HG03280 (cell line): ENCODE measurements at regions not wholly inside any gene's neighbourhood (a gene's known extent, or its start where the extent isn't known, plus 50 kb on each side); places are given as distances from the start of the nearest gene placed in this dataset.

Experiments used
- ATAC-seq: cut with Tn5 transposase; IDR thresholded peaks from one replicate; pipeline ENCODE4 v1.9.1; 2021; ENCODE audit warnings: mild to moderate bottlenecking, moderate library complexity; ENCODE audit not compliant: unreplicated experiment

DNA sequence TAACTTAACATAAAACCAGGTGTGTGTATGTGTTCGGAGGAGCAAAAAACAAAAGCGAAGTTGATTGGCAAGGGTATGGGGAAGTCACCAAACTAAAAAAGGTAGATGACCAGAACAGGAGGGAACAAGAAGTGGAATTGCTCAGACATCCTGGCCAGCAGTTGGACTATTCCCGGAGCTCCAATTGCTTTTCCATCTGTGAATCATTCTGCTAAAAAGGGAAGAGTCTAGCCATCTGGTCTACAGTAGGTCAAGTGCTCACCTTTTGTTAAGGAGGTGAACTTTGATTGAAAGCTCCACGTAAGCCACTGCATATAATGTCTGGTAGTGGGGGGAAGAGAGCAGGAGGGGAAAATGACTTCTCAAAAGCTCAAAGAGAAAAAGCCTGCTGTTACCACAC is 50.0 kb upstream of the BET1 start:
- no peak for ATAC-seq

DNA sequence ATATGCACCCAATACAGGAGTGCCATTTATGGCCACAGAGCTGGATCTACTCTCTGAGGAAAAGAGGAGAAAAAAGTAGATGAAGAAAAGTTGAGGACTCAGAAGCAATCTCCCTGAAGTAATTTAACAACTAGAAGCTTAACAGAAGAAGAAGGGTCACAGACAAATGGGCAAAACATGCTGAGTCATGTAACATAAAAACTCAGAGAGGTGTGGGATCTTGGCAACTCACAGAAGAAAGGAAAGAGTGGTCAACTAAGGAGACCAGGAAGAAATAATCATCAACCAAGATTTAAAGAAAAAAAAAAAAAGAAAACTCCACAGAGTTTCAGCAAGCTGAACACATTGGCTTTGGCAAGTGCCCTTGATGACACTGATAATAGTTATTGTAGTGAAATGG is 51.8 kb upstream of the BET1 start:
- no peak for ATAC-seq

DNA sequence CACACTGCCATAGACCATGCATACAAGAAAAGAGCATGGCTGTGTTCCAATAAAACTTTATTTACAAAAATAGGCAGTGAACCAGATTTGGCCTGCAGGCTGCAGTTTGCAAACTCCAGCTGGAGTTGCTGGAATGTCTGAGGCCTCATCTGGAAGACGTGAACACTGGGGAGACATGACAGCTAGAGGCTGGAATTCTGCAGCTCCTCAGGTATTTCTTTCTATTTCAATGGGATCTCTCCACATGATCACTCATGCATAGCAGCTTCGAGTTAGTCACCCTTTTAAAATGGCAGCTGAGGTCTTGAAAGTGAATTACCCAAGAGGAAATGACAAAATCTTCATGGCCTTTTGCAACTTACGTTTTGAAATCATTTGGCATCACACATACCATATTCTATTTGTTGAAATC is 52.6 kb upstream of the BET1 start:
- ATAC-seq = no peak

DNA sequence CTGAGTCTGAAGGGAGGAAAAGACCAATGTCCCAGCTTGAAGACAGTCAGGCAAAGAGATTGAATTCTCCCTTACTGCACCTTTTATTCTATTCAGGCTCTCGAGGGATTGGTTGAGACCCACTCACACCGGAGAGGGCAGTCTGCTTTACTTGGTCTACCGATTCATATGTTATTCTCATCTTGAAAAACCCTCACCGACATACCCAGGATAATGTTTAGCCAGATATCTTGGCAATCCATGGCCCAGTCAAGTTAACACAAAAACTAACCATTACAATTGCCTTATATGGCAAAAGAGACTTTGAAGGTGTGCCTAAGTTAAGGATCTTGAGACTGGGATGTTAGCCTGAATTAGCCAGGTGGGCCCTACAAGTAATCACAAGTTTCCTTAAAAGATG is 53.8 kb upstream of the BET1 start:
- ATAC-seq = no peak

DNA sequence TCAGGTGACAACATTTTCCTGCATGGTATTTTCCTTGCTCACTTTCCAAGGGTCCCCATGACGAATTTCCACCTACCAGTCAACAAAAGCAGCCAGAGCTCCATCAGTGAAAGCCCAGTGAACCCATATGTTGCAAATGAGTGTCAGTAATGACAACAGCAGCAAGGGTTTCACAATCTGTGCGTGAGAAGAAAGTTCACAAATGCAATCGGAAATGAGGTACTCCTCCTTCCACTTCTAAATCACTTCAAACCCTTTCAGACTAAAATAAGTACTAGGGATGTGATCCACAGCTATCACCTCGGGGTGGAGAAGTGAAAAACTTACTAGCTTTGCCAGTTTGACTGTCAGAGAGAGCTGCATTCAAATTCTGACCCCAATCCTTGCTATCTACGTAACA is 55.6 kb upstream of the BET1 start:
- peak; percentile 47 for ATAC-seq

DNA sequence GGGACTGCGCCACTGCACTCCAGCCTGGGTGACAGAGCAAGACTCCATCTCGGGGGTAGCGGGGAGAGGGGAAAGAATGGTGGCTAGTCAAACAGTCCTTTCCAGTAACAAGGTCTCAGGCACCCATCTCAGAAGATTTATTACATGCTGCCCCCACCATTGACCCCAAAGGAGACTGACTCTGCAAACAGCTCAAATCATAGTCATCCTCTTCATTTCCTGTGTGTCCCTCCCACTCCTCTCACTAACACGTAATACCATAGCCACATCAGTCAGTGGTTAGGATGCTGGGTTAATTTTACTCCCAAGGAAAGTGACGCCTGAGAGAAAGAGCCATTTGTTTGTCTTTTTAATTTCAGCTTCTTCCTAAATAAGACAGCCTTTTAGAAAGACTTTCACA is 56.6 kb upstream of the BET1 start:
- ATAC-seq = no peak

DNA sequence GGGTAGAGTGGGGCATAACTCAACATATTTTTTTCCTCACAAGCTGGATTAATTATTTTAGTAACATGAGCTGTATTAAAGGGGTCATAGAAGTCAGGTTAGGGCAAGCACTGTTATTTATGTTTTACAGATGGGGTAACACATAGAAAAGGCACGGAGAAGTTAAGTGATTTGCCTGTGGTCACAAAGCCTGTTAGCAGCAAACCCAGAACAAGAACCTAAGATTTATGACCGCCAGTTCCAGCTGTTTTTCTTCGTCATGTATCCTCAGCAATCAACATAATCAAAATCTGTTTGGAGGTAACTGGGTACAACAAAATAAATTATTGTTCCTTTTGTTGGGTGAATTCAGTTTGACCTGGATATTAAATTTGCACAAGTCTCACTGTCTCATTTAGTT is 57.2 kb upstream of the BET1 start:
- ATAC-seq = no peak

DNA sequence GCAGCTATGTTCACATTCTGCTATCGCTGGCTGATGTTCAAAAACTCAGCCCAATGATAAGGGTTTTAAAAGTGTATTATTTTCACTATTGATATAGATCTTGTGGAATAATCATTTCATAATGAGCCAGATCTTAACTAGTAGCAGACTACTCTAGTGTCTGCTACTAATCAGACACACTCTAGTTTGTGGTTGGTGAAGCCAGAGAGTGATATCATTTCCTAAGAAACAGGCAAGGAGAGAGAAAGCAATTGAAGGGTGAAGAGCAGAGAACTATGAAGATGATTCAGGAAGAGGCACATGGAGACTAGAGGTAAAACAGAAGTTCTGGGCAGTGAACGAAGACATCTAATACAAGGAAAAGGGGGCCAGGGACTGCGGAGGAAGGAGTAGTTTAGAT is 58.2 kb upstream of the BET1 start:
- no peak for ATAC-seq

DNA sequence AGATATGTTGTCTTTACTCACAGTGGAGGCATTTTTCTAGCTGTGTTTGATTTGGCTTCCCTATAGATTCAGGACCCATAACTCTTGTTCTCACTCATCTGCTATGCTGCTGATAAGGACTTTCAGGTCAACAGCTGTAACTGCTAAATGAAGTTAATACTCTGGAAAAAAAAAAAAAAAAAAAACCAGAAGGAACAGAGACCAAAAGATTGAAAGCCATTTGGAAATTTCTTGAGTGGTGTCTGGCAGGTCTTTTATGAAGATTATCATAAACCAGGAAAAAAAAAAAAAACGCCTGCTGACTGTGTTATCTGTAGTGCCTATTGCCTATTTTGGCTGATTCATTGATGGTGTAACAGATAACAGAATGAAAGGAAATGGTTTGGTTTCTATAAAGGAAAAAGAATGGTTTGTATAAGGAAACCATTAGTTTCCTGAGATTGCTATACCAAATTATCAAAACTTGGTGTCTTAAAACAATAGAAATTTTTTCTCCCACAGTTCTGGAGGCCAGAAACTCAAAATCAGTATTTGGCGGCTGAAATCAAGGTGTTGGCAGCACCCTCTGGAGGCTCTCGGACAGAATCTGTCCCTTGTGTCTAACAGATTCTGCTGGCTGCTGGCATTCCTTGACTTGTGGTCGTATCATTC is 60.5 kb upstream of the BET1 start:
- ATAC-seq = no peak

DNA sequence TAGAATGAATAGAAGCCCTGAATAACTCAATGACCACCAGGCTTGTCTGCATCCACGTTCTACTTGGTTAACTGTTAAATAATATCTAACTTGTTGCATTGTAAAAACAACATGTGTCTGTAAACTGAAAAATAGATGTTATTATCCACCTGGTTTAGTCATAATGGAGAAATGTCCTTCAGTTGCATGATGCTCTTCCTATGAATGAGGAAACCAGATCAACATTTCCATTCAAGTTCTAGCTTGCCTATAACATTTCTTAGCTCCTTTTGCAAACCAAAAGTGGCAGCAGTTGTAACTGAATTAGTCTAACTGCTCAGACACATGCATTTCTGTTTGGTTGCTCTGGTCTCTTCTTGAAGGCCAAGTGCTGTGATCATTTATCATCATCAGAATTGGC is 62.9 kb upstream of the BET1 start:
- ATAC-seq = no peak

DNA sequence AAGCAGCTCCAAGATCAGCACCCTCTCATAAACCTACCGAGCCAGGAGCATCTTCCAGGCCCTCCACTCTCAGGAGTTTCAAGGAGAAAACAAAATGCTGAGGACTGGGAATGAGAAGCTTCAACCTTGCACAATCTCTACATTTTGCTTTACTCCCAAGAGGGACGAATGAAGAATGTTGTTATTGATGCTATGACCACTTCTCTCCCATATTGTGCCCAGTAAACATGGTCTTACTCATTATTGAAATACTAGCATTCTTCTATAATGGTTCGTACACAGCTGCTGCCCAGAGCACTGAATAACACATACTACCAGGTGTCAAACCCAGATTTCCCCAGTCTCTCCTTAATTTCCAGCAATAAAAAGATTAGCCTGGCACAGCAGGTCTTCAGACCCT is 63.4 kb upstream of the BET1 start:
- ATAC-seq = no peak

DNA sequence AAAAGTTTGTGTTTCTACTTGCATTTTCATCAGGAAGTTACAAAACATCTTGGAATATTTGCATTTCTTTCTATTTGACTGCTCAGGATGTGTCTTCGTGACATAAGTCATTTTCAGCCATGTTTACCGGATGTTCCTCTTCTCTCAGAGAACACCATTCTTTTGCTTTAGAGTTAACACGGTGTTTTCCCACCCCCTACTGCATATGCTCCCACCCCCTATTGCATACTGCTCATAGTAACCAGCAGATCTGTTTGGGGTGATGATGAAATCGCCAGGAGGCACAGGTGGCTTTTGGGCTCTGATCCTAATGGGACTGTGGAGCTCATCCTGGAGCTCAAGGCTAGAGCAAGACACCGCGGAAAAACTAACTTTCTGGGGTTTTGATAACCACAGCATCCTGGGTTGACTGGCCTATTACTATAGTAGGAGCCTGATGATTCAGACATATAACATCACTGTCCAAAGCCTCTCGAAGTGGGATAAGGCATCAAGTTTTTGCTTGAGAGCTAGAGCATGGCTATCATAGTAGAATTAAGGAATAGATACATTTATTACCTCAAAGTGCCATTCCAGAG is 65.1 kb upstream of the BET1 start:
- peak; percentile 54 for ATAC-seq

DNA sequence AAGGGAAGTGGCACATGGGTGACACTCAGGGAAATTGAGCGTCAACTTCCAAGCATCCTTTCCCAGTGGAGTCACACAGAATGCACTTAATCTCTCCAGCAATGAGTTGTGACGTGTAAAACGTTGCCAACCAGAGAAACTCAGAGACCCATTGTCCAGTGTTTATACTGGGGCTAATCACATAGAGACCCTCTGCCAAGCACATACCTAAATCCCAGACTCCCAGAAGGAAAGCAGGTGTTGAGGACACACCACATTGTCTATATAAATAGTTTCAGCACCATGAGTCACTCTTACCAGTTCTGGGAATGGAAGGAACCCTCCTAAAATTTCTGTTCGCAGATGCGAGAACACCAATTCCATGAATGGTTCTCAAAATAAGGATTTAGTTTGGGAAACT is 76.4 kb upstream of the BET1 start:
- no peak for ATAC-seq

DNA sequence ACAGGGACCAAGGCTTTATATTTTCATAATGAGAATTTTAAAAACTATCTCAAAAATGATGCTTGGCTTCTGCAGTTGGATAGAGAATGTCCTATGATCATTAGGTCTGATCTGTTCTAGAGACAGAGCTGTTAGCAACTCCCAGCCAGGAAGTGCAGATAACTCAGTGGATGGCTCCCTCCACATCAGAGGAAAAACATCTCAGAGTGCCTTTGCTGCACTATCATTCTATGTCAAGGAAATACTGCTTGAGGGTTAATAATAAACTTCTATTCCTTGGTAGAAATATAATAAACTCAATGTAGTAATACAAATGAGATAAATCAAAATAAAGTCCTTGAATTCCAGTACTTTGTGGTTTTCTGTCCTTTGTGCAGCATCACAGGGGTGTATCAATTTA is 78.0 kb upstream of the BET1 start:
- no peak for ATAC-seq

DNA sequence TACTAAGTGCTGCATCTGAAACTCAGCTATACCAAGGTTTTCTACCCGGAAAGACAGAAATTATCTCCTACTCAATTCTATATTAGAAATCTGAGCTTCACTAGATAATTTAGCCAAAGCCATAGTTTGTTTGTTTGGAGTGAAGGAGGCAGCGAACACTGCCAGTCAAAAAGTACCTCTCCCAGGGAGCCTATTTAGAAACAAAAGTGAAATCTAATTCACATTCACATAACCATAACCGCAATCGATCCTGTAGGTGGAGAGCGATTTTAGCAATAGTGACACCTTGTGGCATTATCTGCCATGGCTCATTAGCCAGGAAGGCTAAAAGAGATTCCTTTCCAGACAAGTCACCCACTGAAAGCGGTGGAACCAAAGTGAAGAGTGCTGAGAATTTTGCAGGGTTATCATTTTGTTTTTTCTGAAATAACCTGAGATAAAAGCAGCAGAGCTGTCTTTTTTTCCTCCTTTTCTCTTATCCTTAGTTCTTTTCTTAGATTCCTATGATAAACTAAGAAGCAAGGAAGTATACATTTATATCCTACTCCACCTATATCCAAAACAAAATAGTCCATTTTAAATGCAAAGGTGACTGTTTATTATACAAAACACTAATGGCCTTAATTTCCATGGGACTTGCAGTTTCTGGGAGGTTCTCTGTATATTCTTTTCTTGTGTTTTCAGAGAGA is 83.7 kb upstream of the BET1 start:
- peak; percentile 95 for ATAC-seq

DNA sequence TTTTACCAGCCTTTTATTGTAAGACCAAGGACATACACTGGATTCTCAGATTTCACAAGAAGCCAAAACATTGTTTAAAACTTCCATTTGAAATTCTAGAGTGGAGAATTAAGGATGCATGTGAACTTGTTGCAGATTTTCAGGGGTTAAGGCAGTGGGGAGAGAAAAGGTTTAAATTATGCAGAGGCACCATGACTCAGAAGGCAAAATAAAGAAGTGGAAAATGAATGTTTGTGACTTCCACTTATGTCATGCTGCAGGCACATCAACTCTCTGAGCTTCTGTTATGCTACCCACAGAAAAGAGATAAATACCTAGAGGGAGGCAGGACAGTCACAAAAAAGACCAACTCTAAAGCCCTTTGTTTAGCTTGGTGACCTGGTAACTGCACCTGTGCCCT is 84.4 kb upstream of the BET1 start:
- ATAC-seq = no peak

DNA sequence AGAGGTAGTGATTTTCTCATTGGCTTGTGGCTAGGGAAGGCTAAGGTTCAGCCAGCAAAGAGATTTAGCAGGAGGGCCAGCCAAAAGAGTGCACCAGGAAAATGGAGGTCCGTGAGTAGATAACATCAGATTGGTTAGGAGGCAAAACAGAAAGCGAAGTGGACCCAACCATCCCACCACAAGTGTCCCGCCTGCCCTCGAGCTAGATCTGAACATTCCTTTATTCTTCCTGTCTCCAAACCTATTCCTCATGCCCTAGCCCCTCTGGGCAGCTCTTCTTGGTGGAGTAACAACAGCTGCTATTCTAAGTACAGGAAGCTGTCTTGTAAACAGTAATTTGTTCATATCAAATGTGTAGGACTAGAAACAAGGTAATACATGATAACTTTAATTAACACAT is 85.7 kb upstream of the BET1 start:
- ATAC-seq = no peak

DNA sequence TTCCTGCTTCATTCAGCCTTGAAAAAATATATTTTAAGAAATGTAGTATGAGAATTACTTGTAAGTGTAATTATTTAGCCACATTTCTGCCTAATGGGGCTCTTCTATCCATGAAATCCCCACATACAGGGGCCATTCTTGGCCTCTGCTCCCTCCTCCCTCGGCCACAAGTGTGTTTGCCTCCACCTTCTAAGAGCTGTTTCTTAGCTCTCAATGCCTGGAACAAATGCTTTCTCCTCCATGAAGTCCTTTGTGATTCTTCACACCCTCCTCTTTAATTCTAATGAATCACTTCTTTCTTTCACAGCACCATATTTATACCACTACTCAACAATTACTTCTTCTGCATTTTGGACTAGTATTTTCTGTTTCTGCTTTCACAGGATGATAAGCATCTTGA is 88.8 kb upstream of the BET1 start:
- ATAC-seq = no peak

DNA sequence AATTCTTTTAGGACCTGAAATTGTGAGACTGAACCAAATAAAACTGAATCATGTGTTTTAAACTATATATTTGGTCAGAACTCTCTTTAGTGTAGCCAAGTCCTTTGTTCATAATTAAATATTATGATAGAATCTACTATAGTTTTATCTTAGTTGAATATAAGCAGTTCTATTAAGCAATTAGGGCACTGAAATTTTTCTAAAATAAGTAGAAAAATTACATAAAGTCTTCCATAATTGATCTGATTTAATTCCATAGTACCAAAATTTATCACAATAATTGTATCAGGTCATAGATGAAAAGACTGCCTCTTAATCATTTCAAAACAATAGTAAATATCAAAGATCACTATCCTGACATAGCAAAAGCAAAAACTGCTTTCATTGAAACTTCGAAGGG is 90.1 kb upstream of the BET1 start:
- no peak for ATAC-seq

DNA sequence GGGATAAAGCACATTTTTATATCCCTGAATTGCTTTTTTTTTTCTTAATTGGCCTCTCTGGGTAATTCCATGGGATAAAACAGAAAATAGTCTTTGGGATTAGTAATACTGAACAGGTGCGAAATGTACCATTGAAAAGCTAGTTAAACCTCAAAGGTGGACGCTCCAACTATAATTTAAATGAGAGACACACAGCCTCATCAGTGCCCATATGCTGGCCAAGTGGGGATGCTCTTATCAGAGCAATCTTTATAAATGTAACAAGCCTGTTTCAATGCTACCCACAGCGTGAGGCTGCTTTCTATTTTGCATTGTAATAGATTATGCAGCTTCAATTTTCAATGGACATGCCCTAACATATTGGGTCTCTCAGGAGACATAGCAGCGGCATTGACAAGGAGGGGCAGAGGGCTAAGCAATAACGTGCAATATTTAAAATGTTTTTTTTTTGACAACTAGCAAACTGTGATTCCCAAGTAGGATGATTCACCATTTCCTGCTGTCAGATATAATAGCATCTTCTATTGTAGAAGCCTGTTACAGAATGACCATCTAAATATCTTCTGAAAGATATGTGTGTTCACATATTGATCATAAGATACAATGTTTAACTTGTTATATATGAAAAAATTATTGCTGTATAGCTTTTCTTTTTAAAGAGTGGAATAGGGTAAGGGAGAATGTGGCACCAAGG is 91.3 kb upstream of the BET1 start:
- ATAC-seq = no peak

DNA sequence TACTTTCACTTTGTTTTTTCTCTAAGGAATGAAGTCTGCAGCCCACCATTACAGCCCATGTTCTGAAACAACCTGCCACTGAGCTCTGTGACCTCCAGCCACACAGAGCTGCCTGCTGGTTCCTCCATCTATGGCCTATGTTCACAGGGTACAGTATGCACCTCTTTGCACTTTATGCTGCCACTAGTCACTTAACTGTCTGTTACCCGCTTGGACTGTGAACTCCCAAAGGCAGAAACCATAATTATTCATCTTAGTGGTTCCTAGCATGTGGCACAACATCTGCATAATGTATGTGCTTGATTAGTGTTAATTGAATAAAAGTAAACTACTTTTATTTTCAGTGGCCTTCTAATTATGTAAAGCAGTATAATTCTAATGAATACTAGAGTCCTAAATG is 95.5 kb upstream of the BET1 start:
- no peak for ATAC-seq

DNA sequence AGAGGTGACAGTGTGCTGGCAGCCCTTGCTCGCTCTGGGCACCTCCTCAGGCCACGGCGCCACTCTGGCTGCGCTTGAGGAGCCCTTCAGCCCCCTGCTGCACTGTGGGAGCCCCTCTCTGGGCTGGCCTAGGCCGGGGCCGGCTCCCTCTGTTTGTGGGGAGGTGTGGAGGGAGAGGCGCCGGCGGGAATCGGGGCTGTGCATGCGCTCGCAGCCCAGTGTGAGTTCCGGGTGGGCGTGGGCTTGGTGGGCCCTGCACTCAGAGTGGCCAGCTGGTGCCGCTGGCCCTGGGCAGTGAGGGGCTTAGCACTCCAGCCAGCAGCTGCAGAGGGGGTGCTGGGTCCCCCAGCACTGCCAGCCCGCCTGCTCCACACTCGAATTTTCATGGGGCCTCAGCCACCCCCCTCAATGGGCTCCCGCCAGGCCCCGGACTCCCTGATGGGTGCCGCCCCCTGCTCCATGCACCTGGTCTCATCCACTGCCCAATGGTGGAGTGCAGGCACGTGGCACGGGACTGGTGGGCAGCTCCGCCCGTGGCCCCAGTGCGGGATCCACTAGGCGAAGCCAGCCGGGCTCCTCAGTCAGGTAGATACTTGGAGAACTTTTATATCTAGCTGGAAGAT is 96.7 kb upstream of the BET1 start:
- ATAC-seq = no peak
